Panc1 (cell line): ENCODE measurements at regions not wholly inside any gene's neighbourhood (a gene's known extent, or its start where the extent isn't known, plus 50 kb on each side); places are given as distances from the start of the nearest gene placed in this dataset.

Experiments used
- ATAC-seq: fragments of 200-7000 bp; cut with Tn5 transposase; 2 replicates; pipeline ENCODE4 v1.9.1; 2020; ENCODE audit warnings: mild to moderate bottlenecking, moderate library complexity
- BruUV-seq: library from RNA; stranded (reverse); fragments of 400-500 nt; replicated peaks from 2 replicates; lab custom pipeline; 2021; lab: Mats Ljungman, UMichigan
- CTCF ChIA-PET: fragments of 300-600 bp; sonication (Branson Sonifier 250); formaldehyde crosslinking; loops from one replicate; lab custom pipeline; 2022; ENCODE audit warnings: antibody characterized with exemption; lab: Charles Lee
- POLR2A ChIA-PET: fragments of 300-600 bp; sonication (Branson Sonifier 250); formaldehyde crosslinking; loops from one replicate; lab custom pipeline; 2022; ENCODE audit warnings: antibody characterized with exemption; lab: Charles Lee
- DNase-seq: peaks from one replicate; pipeline ENCODE4 v3.0.0-alpha.2; 2010; ENCODE audit warnings: low read depth, low spot score
- H3K27ac ChIP-seq: 2 replicates; pipeline ENCODE4 v1.5.1; 2011; ENCODE audit warnings: mild to moderate bottlenecking, low read length, inconsistent platforms
- H3K27me3 ChIP-seq: fragments of 200-500 bp; sonication (Bioruptor generic); 2 replicates; pipeline ENCODE4 v1.6.0; 2014; ENCODE audit warnings: low read length, inconsistent platforms; ENCODE audit not compliant: control insufficient read depth, insufficient read depth
- H3K36me3 ChIP-seq: fragments of 200-500 bp; sonication (Bioruptor generic); 2 replicates; pipeline ENCODE4 v1.5.1; 2014; ENCODE audit warnings: inconsistent platforms, mild to moderate bottlenecking, low read length, moderate library complexity; ENCODE audit not compliant: control insufficient read depth, insufficient read depth
- H3K4me1 ChIP-seq: 2 replicates; pipeline ENCODE4 v1.5.1; 2011; ENCODE audit warnings: inconsistent platforms, mild to moderate bottlenecking, low read length, moderate library complexity; ENCODE audit not compliant: control insufficient read depth, insufficient read depth
- H3K4me3 ChIP-seq, 2 experiments: 2 replicates each; pipeline ENCODE4 v1.5.1; 2011 to 2012; ENCODE audit warnings: low read depth in 2 of 2, low read length in 2 of 2, mild to moderate bottlenecking in 2 of 2, inconsistent platforms in 1 of 2, moderate library complexity in 1 of 2
- H3K9me3 ChIP-seq: fragments of 200-500 bp; sonication (Bioruptor generic); 2 replicates; pipeline ENCODE4 v1.5.1; 2014; ENCODE audit warnings: low read depth, mild to moderate bottlenecking, inconsistent platforms, low read length, moderate library complexity; ENCODE audit not compliant: control insufficient read depth, insufficient read depth
- POLR2AphosphoS5 ChIP-seq: IDR thresholded peaks from 2 replicates; pipeline ENCODE4 v1.6.1; 2012; ENCODE audit warnings: mild to moderate bottlenecking, low read depth, low read length, moderate library complexity
- REST ChIP-seq, 2 experiments: IDR thresholded peaks; 2 replicates each; pipeline ENCODE4 v1.6.1; 2011 to 2012; ENCODE audit warnings: low read depth in 2 of 2, control low read depth in 1 of 2, low read length in 1 of 2, mild to moderate bottlenecking in 1 of 2, moderate library complexity in 1 of 2; ENCODE audit not compliant: insufficient read depth in 1 of 2
- SIN3A ChIP-seq: IDR thresholded peaks from 2 replicates; pipeline ENCODE4 v1.6.1; 2012; ENCODE audit warnings: low read depth, mild to moderate bottlenecking, low read length, moderate library complexity, borderline replicate concordance; ENCODE audit not compliant: insufficient read depth
- TCF7L2 ChIP-seq: IDR thresholded peaks from 2 replicates; pipeline ENCODE4 v1.6.1; 2011; ENCODE audit warnings: mild to moderate bottlenecking, low read depth, low read length, inconsistent platforms
- in situ Hi-C: cut with HindIII; loops from 2 replicates; pipeline ENCODE4 v1.10.0; 2016; ENCODE audit warnings: low sequenced_read_pairs, low pct_unique_long_range_greater_than_20kb
- intact Hi-C: fragments of 100-400 bp; cut with micrococcal nuclease; formaldehyde crosslinking; loops from one replicate; pipeline ENCODE4 v1.10.0; 2022; ENCODE audit not compliant: unreplicated experiment
- TF ChIP-seq, protein P1 (sequence below): fragments of 450-650 bp; IDR thresholded peaks from 2 replicates; pipeline ENCODE4 v1.5.1; 2017; ENCODE audit warnings: mild to moderate bottlenecking

- ATAC-seq, result no peak
- H3K4me3 ChIP-seq, result no peak overlapping the region
- DNase-seq, result no peak
- no TSS peak for BruUV-seq
- ChIA-PET POLR2A (no interaction called here), CTCF (no interaction called here)
- in situ Hi-C loops (no loop called here), intact Hi-C loops (no loop called here)
- no peaks in the 10 kb centered on the region for H3K4me1 ChIP-seq
- TF ChIP-seq POLR2AphosphoS5 (no peak), SIN3A (no peak)
- TF ChIP-seq, protein P1, sequence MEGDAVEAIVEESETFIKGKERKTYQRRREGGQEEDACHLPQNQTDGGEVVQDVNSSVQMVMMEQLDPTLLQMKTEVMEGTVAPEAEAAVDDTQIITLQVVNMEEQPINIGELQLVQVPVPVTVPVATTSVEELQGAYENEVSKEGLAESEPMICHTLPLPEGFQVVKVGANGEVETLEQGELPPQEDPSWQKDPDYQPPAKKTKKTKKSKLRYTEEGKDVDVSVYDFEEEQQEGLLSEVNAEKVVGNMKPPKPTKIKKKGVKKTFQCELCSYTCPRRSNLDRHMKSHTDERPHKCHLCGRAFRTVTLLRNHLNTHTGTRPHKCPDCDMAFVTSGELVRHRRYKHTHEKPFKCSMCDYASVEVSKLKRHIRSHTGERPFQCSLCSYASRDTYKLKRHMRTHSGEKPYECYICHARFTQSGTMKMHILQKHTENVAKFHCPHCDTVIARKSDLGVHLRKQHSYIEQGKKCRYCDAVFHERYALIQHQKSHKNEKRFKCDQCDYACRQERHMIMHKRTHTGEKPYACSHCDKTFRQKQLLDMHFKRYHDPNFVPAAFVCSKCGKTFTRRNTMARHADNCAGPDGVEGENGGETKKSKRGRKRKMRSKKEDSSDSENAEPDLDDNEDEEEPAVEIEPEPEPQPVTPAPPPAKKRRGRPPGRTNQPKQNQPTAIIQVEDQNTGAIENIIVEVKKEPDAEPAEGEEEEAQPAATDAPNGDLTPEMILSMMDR, result no peak
- H3K36me3 ChIP-seq, result no peaks in the 10 kb centered on the region
- H3K27ac ChIP-seq, result no peak overlapping the region
- H3K9me3 ChIP-seq, result no peaks in the 10 kb centered on the region
- no peaks in the 10 kb centered on the region for H3K27me3 ChIP-seq
These were observed 61.4 kb upstream of the MANEA start for GRCh38 chr6:95515975-95516374.

GRCh38 chr6:95517004-95517403, 60.3 kb upstream of the MANEA start:
- DNase-seq, result no peak
- BruUV-seq, result no TSS peak
- Histone ChIP-seq H3K27ac (no peak overlapping the region), H3K27me3 (no peaks in the 10 kb centered on the region), H3K9me3 (no peaks in the 10 kb centered on the region), H3K4me3 (no peak overlapping the region), H3K4me1 (no peaks in the 10 kb centered on the region), H3K36me3 (no peaks in the 10 kb centered on the region)
- in situ Hi-C loops, result no loop called here
- TF ChIP-seq TCF7L2 (no peak), POLR2AphosphoS5 (no peak), REST (IDR thresholded peaks at IDR 0.05; ENCODE audit: insufficient read depth in 1 of 2, low read depth in 2 of 2, low read length in 1 of 2) (no peak), SIN3A (no peak)
- TF ChIP-seq, protein P1, result no peak
- CTCF ChIA-PET, result no interaction called here
- ATAC-seq, result no peak
- intact Hi-C loops, result no loop called here
- POLR2A ChIA-PET, result no interaction called here
